Fibroblast of skin of right biceps (primary cell): ENCODE measurements at regions not wholly inside any gene's neighbourhood (a gene's known extent, or its start where the extent isn't known, plus 50 kb on each side); places are given as distances from the start of the nearest gene placed in this dataset.
A peak's percentile ranks its signal among the peaks of the same experiment; 100 is the strongest.
"Not testable (repeated sequence)": the region's sequence is repeated elsewhere in the genome, so short reads cannot be mapped to it uniquely, and the experiment has no call there.

Source experiments
- DNase-seq: peaks from one replicate; pipeline ENCODE4 v3.0.0-alpha.2; 2013

DNA sequence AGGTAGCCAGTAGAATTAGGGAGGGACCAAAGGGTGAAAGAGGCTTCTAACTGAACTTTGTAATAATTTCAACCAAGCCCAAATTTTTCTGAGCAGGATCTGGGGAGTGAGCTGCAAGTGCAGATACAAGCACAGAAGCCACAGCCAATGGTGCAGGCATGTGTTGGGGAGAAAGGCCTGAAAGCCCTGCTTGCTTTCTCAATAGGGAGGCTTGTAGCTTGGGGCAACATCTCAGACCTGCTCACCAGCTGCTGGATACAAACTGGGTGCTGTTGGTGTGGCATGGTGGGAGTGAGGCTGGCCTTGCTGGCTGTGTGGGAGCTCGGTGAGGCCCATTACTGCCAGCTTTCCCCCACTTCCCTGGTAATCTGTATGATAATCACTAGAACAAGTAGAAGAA lies 688.5 kb upstream of the SEMA3D start:
- no peak for DNase-seq

DNA sequence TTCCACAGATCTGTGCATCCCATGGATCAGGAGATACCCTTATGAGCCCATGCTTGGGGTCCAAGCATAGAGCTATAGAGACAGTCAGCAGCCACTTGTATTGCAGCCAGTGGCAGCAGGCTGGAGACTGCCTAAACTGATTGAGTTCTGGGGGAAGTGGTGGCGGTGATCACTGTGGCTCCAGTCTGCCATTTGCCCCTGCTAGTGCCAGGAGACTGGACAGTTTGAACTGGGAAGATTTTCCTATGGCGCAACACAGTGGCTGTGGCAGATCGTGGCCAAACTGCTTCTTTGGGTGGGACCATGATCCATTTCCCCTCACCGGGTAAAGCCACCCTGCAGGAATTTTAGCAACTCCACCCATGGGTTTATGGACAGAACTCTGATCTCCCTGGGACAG lies 679.7 kb upstream of the SEMA3D start:
- DNase-seq = no peak

DNA sequence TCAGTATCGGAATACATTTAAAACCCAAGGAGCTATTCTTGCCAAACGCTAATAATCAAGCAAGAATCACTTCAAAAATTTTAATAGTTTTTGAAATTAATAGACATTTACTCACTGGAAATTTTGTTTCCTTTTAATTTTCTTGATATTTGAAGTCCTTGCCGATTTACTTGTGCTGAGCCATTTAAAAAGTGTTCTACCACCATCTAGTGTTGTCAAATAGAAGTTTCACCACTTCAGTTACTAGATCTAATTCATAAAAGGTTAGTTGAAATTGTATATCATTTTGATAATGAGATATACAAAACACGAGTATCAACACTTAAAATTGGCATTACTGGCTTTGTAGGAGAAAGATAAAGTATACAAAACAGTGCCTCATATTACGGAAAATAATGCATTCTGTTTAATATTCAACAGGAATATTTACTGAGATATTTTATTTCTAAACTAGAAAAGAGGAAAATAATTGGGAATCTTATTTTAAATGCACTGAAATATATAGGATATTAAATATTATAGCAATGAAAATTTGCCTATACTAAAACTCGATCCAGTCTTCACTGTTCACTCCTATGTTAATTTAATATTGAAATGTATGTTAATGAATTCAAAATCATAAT lies 664.8 kb upstream of the SEMA3D start:
- peak; percentile 59 for DNase-seq

DNA sequence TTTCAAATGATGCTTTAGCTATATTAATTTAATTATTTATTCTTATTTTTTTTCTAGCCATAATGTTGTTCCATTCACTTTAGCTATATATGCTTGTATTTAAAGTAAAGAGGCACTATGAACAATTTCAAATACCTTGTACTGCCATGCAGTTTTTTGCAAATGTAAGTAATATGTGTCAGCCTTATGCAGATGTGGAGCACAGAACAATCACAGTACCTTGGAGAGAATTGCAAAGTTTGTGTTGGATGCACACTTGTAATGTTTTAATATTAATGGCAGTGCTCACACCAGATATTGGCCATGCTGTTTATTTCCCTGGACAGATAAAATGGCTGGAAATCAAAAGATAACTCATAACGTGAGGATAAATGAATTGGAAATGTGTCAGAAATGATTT lies 663.5 kb upstream of the SEMA3D start:
- no peak for DNase-seq

DNA sequence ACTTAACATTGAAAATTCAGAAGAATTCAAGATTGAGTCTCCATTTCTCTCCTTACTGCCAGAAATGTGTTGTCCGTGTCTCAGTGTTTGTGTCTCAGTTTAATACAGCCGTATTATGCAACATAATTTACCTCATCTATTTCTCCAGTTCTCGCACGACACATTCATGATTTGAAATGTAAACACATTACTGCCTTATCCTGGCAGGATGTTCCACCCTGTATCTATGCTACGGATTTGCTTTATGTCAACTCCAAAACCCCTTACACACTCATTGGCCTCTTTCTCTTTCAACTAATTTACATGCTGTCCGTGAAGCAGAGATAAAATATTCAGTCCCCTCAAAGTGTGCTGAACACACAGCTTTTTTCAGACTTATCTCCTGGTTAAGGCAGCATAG lies 653.7 kb upstream of the SEMA3D start:
- no peak for DNase-seq

DNA sequence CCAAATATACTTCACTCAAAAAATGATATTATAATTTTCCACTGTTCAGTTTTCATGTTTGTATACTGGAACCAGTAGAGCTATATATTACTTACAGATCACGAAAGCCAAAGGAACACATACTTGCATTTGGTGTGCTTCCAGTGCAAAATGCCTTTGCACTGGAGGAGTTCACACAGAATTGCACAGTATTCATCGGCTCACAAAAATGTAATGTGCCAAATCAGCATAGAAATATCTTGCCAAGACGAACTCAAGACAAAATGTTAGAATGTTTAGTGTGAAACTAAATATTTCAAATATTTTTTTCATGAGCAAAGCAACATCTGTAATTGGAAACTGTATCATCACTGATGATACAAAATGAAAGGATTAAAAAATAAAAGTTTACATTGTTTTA lies 646.2 kb upstream of the SEMA3D start:
- DNase-seq = peak; percentile 85

DNA sequence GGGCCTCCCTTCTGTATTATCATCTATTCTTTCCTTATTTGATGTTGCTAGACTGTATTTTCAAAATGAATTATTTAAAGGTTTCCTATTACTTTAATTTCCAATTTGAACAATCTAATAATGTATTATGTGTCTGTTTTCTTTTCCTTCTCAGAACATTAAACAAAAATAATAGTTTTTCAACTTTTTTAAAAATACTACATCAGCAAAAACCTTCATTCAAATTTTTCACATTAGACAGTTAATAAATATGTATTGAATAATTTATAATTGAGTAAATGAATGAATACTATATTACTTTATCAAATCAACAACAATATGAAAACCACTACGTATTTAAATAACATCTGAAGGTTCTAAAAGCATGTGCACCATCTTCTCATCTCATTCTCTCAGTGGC lies 644.1 kb upstream of the SEMA3D start:
- no peak for DNase-seq

DNA sequence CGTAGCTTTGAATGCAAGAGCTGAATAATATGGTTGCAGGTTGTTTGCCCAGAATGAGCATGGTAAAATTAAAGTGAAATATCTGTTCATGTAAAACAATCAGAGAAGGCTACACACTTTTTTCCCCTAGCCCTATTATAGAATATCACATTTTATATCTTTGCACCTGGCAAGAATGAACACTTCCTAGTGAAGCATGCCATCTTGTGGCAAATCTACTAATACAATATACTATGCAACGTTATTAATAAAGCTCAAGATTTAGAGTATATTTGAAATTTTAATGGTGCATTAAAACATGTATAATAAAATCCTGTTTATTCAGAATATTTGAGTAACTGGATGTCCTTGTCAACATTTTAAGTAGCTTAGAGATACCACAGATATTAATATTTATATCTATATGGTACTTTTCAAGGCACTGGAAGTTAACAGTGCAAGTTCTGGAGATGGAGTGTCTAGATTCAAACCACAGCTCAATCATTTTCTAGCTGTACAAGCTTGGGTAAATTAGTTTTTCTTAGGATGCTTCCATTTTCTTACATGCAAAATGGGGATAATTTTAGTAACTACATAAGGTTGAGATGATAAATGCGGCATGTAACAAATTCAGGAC lies 643.1 kb upstream of the SEMA3D start:
- peak; percentile 38 for DNase-seq

DNA sequence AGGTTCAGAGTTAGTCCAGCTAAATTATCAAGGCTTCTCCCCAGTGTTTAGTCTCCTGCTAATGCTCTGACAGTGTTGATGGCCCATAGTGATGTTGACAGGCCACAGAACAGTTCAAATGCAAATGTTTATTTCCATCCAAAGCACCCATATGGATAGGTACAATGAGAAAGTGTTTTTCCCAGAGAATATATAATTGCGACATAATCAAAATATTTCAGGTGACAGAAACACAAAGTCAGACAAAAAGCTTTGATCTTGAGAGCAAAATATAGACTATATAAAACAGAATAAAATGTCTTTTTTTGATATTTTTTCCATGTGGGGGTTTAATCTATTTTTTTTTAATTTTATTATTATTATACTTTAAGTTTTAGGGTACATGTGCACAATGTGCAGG lies 642.3 kb upstream of the SEMA3D start:
- no peak for DNase-seq

DNA sequence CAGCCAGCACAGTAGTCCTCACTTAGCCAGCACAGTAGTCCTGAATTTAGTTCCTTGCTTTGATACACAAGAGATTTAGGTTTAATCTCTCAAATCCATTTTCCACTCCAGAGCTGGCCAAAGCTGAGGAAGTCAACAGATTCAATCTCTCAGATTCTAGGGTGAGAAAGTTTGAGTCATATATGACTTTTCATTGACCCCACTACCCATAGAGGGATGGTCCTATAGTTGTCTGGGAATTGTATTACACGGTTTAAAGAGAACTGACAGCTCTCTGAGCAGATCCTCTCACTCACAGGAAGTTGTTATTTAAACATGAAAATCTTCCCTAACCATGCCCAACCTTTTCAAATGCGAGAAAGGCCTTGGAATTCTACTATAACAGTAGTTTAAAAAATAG lies 641.8 kb upstream of the SEMA3D start:
- peak; percentile 43 for DNase-seq

DNA sequence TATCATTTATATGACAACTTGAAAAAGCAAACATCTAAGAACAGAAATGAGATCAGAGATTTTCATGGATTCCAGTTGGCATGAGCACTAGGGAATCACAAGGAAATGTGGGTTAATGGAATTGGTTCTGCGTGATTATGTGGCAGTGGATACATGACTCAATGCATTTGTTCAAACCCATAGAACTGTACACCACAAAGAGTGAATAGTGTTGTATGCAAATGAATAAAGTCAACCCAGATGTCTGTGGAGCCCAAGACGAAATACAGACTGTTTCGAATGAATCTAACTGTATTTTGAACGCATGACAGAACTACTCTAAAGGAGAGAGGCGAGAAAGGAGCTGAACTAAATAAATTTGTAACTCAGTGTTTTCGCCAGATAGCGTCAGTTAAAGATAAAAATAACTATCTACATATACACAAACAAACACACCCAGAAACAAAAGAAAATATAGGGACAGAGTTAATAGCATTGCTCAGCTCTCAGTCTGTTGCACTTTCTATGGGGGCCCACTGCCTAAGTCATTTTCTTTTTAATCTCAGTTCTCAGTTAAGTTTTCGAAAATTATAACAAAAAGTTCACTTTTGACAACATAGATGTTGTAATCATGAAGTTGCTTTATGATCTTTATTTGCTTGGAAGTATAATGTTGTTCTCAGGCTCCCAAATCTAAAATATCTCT lies 636.7 kb upstream of the SEMA3D start:
- peak; percentile 59 for DNase-seq

DNA sequence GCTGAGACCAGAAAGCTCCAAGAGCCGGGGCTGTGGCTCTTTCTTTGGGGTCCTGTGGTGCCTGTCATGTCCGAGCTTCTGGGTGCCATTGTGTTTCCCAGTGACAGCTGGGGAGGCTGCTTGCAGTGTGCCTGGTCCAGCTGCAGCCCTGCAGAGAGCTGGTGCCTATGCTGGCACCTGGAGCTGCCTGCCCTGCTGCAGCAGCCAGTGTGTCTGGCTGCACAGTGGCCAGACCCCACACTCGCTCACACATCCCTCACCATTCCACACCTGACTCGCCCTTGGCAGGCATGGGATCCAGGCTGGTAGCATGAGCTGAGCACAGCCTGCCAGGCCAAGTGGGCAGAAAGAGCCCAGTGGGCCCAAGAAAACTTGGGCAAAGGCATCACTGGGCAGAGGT lies 635.1 kb upstream of the SEMA3D start:
- no peak for DNase-seq

DNA sequence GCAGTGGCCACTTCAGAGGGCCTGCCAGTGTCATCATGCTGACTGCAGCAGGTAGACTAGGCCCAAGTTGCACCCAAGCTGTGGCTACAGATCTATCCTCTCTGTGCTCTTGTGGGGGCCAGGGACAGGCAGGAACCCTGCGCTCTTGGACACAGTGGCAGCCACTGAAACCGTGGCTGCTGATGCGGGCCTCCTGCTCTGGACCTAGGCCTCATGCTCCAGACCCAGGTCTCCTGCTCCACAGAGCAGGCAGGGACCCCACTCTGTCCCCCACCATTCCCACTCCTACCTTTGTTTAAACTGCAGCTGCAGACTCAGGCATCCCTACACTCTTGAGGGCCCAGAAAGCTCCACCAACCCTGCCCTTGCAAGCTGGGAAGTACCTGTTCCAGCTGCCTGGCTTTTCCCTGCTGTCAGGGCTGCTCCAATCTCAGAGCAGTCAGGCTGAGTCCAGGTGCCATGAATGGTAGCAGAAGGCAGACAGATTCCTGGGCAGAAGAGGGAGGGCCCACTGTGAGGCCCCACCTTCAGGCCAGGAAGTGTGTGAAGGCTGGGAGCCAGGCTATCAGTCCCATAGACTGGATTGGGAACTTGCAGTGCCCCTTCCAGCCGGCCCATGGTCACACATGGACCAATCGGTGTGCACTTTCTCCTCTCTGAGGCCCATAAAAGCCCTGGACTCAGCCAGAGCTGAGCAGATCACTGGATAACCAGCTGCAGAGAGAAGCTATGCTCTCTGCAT lies 634.0 kb upstream of the SEMA3D start:
- no peak for DNase-seq

DNA sequence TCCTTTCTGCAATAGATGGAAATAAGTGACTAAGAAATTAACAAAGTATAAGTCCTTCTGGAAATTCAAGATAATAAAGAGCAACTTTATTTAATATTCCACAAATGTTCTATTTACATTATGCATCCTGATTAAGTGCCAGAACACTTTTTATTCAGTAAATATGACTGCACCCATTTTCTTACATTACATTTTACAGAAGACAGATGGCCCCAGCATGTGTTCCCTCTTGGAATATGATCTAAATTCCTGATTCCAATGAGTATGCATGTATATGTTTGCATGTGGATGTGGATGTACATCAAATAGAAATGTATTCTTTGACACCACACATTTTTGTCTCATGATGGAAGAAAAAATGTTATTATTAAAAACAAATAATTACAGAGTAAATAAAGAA lies 628.7 kb upstream of the SEMA3D start:
- DNase-seq = no peak

DNA sequence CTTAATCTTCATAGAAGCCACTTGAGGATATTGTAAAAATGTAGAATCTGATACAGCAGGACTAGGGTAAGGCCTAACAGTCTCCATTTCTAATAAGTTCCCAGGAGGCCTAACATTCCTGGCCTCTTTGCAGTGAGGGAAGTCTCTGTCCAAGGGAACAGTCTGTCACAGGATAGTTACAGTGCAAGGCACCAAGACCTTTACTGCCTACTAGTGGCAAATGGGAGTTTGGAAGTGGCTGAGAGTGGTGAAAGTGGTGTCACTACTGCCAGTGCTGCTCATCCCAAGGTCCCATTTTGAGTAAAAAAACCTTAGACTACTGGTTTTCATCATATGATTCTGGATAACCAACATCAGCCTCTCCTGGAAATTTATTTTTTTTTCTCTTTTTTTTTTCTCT lies 619.5 kb upstream of the SEMA3D start:
- DNase-seq = no peak

DNA sequence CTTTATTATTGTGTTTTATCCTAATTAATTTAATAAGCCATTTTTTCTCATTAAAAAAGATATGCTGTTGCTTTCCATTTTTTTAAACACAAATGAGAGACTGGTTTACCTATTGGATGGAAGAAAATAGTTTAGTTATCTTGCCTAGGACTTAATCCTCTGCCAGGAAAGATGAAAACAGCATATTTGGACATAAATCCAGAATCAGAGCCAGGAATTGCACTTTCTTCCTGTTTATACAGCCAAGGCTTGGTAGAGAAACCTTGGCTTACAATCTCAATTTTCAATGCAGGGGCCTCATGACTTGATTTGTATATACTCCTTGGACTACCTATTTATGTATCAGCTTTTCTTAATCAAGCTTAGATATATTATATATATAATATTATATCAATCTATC lies 618.8 kb upstream of the SEMA3D start:
- DNase-seq = no peak

DNA sequence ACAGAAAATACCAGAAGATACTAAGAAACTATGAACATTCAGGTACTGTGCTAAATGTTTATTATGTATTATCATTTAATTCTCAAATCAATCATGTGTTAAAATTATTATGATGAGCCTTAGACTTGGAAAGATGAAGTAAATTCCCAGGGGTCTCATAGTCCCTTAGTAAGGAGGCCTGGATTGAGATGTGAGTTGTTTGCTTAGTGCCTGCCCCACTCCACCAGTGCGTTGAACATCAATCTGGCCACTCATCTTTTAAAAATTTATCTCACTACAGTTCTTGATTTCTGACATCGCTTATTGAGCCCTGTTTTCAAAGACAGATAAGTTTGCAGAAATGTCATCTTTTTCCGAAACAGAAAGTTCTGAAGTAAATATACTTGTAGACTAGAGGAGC lies 618.4 kb upstream of the SEMA3D start:
- DNase-seq = no peak

DNA sequence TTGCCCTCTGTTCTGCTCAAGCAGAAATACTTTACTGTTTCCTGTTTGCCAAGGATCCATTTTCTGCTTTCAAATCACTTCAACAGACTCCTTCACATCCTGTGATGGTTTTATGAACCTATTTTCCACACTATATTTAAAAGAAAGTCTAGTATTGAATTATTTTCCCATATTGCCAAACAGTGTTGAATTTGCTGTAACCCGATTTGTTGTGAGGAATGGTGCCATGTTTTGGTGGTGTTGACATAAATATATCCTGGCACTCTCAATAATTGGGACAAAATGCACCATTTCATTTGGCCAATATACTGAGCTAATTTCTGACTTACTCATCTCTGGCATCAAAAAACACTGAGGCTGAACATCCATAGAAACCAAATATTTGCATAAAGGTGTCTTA lies 615.4 kb upstream of the SEMA3D start:
- DNase-seq = no peak

DNA sequence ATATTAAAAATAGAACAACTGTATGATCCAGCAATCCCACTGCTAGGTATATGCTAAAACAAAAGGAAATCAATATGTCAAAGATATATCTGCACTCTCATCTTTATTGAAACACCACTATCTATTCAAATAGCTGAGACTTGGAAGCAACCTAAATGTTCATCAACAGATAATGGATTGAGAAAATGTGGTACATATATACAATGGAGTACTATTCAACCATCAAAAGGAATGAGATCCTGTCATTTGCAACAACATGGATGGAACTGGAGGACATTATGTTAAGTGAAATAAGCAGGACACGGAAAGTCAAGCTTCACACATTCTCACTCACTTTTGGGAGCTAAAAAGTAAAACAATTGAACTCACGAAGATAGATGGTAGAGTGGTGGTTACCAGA lies 610.1 kb upstream of the SEMA3D start:
- no peak for DNase-seq

DNA sequence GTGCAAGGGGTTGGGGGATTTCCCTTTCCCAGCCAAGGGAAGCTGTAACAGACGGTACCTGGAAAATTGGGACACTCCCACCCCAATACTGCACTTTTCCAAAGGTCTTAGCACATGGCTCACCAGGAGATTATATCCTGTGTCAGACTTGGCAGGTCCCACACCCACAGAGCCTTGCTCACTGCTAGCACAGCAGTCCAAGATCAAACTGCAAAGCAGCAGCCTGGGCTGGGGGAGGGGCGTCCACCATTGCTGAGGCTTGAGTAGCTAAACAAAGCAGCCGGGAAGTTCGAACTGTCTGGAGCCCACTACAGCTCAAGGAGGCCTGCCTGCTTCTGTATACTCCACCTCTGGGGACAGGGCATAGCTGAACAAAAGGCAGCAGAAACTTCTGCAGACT lies 604.2 kb upstream of the SEMA3D start:
- not testable (repeated sequence) for DNase-seq

DNA sequence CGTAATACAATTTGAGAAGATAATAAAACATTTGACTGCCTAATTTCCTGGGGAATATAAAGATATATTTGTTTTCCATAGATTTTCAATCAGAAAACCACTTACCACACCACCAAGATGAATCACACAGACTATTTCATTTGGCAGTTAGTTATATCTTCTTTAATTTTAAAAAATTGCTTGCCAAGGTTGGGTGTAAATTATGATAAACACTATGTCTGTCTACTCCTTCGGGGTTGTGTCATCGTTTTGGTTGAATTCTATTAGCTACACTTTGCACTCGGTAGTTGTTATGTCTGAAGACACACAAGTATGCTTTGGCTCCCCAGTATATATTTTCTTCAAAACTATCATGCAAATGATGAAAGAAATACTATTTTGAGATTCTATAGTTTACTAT lies 594.8 kb upstream of the SEMA3D start:
- DNase-seq = peak; percentile 33

DNA sequence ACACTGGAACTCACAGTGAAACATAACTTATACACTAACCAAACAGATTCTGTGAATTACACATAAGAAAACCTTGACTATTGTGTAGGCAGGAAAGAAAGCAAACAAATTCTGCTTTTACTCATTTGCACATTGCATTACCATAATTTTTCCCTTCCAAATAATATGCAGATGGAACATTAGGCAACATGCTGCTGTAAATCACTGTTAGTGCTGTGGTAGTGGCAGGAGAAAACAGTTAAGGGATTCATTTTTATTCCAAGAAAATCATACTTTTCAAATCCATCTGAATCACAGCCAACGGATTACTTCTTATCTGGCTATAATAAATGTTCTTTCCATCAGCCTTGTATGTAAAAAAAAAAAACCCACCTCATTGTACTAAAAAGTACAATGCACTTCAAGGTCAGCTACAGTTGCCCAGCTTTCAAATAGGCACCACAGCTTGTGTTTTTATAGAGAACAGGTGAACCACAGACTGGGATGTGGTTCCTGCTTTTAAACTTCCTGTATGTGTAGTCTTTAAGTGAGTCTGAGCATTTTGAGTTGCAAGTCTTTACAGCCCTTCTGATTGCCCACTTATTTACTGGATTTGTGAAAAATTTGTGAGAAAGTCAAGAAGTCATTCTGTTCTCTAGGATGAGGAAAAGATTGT lies 590.0 kb upstream of the SEMA3D start:
- peak; percentile 54 for DNase-seq

DNA sequence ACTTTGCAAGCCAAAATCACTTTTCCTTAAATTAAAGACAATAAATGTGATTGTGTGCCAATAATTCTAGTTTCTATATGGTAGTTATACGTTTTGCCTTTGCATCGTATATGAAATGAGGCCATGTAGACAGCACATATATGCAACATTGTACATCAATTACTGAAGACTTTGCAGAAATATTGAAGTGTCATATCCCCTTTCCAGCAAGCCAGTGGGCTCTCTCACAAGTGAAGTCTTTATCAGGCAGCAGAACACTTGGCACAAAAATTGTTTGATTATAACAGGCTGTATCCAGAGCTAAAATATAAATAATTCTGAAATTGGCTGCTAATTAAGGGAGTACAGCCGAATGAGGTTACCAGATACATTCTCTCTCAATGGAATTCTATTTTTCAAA lies 588.6 kb upstream of the SEMA3D start:
- DNase-seq = no peak
